ENCODE measurements at regions not wholly inside any gene's neighbourhood (a gene's known extent, or its start where the extent isn't known, plus 50 kb on each side); places are given as distances from the start of the nearest gene placed in this dataset.
"Not testable (repeated sequence)": the region's sequence is repeated elsewhere in the genome, so short reads cannot be mapped to it uniquely, and the experiment has no call there.

DNA sequence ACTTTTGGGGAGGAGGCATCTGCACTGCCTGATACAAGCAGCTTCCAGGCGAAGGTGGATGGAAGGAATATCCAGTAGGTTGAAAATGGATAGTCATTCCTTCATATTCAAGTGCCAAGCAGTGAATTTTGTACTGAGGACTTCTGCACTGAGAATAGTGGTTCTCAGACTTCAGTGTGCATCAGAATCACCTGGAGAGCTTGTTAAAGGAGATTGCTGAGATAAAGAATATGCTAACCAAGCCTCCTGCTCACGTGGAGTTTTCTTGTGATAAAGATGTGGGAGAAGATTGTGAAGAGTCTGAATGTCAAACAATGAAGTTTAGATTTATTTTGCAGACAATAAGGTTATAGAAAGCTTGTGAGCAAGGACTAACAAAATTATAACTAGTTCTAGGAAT is 97.8 kb downstream of the HFE start:
- Histone ChIP-seq H3K27me3 (no peaks in the 10 kb centered on the region), H3K4me1 (peaks cover 0 to 17% of the 10 kb centered on the region in 2 donors), H3K9me3 (no peaks in the 10 kb centered on the region), H3K27ac (no peak overlapping the region), H3K36me3 (no peaks in the 10 kb centered on the region), H3K4me3 (no peak overlapping the region)
- TF ChIP-seq, protein P1, sequence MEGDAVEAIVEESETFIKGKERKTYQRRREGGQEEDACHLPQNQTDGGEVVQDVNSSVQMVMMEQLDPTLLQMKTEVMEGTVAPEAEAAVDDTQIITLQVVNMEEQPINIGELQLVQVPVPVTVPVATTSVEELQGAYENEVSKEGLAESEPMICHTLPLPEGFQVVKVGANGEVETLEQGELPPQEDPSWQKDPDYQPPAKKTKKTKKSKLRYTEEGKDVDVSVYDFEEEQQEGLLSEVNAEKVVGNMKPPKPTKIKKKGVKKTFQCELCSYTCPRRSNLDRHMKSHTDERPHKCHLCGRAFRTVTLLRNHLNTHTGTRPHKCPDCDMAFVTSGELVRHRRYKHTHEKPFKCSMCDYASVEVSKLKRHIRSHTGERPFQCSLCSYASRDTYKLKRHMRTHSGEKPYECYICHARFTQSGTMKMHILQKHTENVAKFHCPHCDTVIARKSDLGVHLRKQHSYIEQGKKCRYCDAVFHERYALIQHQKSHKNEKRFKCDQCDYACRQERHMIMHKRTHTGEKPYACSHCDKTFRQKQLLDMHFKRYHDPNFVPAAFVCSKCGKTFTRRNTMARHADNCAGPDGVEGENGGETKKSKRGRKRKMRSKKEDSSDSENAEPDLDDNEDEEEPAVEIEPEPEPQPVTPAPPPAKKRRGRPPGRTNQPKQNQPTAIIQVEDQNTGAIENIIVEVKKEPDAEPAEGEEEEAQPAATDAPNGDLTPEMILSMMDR (IDR thresholded peaks at IDR 0.05) = no peak
- no peak for DNase-seq (ENCODE audit: low spot score)

DNA sequence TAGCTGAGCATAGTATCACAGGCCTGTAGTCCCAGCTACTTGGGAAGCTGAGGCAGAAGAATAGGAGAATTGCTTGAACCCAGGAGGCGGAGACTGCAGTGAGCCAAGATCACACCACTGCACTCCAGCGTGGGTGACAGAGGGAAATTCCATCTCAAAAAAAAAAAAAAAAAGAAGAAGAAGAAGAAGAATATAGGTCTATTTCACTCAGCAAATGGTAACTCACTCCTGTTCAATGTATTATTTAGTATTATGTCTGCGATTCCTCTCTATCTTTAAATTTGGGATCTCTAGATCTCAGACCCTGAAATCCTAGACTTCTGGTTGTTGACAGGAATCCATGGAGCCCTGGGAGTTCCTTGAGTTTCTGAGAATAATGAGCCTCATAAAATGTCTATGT is 98.6 kb downstream of the HFE start:
- TF ChIP-seq, protein P1 (IDR thresholded peaks at IDR 0.05) = no peak
- no peaks in the 10 kb centered on the region for H3K36me3 ChIP-seq
- H3K4me3 ChIP-seq = no peak overlapping the region
- H3K9me3 ChIP-seq = no peaks in the 10 kb centered on the region
- peaks cover 0 to 17% of the 10 kb centered on the region in 2 donors for H3K4me1 ChIP-seq
- no peak for DNase-seq (ENCODE audit: low spot score)
- no peaks in the 10 kb centered on the region for H3K27me3 ChIP-seq
- no peak overlapping the region for H3K27ac ChIP-seq

DNA sequence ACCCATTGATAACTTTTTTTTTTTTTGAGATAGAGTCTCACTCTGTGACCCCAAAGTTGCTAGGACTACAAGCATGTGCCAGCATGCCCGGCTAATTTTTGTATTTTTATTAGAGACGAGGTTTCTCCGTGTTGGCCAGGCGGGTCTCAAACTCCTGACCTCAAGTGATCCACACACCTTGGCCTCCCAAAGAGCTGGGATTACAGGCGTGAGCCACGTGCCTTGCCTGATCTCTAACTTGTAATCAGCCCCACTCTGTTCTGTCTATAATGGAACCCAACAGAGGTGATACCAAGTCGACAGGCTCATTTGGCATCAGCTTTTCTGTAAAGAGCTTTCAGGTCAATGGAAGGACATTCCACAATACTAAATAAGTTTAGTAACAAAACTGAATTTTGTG is 99.4 kb downstream of the HFE start:
- no peak overlapping the region for H3K4me3 ChIP-seq
- H3K9me3 ChIP-seq = no peaks in the 10 kb centered on the region
- peaks cover 0 to 17% of the 10 kb centered on the region in 2 donors for H3K4me1 ChIP-seq
- no peaks in the 10 kb centered on the region for H3K27me3 ChIP-seq
- DNase-seq (ENCODE audit: low spot score) = no peak
- no peaks in the 10 kb centered on the region for H3K36me3 ChIP-seq
- H3K27ac ChIP-seq = no peak overlapping the region
- TF ChIP-seq, protein P1 (IDR thresholded peaks at IDR 0.05) = no peak

DNA sequence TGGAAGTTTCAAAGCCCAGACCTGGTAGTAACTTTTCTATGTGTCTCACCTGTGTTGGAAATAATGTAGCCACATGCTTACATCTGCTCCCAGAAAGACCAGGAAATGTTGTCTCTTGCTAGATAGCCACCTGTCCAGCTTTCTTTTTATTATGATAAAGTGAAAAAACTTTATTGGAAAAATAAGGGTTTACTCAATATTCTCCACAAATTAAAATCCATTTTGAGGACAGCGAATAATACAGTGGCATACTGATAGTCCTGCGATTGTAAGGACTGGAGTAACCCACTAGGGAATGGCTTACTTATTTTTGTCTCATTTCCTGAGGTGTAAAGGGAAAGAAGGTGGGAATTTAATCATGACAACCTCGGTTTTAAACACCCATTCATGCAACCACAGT is 100.1 kb downstream of the HFE start:
- peaks cover 0 to 17% of the 10 kb centered on the region in 2 donors for H3K4me1 ChIP-seq
- H3K4me3 ChIP-seq = no peak overlapping the region
- H3K27me3 ChIP-seq = no peaks in the 10 kb centered on the region
- TF ChIP-seq, protein P1 (IDR thresholded peaks at IDR 0.05) = no peak
- no peaks in the 10 kb centered on the region for H3K9me3 ChIP-seq
- DNase-seq (ENCODE audit: low spot score) = no peak
- no peaks in the 10 kb centered on the region for H3K36me3 ChIP-seq
- no peak overlapping the region for H3K27ac ChIP-seq

DNA sequence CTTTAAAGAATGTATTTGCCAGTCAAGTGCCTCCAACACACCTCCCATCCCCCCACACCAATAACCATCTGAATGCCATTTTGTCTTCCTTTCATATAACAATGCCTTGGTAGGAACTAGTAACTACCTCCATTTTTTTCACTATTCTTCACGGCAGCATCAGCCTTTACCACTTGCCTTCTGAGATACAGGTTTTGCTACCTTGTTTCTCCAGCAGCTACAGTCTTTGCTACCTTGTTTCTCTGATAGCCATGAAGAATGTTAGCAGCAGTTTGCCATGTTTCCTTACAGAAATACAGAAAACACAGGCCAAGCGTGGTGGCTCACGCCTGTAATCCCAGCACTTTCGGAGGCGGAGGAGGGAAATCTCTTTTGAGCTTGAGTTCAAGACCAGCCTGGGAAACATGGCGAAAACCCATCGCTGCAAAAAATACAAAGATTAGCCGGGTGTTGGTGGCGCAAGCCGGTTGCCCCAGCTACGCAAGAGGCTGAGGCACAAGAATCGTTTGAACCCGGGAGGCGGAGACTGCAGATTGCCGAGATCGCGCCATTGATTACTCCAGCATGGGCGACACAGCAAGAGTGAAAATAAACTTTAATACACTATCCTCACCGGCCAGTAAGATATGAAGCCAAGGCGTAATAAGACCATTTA is 100.9 kb downstream of the HFE start:
- DNase-seq (ENCODE audit: low spot score) = no peak
- no peaks in the 10 kb centered on the region for H3K36me3 ChIP-seq

DNA sequence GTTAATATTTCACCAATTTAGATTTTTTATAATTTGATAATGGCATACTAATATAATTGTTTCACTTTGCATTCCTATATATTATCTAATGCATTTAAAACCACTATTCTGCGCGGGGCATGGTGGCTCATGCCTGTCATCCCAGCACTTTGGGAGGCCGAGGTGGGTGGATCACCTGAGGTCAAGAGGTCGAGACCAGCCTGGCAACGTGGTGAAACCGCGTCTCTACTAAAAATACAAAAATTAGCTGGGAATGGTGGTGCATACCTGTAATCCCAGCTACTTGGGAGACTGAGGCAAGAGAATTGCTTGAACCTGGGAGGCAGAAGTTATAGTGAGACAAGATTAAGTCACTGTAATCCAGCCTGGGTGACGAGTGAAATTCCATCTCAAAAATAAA is 104.3 kb downstream of the HFE start:
- not testable (repeated sequence) for DNase-seq (ENCODE audit: low spot score); H3K9me3 ChIP-seq; H3K27me3 ChIP-seq; H3K27ac ChIP-seq; H3K36me3 ChIP-seq; H3K4me3 ChIP-seq
- H3K4me1 ChIP-seq = peaks cover 0 to 26% of the 10 kb centered on the region in 2 donors

More for the DNA sequence above, 100.9 kb downstream of the HFE start:
- Histone ChIP-seq H3K27me3 (no peaks in the 10 kb centered on the region), H3K9me3 (no peaks in the 10 kb centered on the region), H3K4me1 (peaks cover 0 to 17% of the 10 kb centered on the region in 2 donors), H3K27ac (peak overlapping the region; percentile 82 to 83), H3K4me3 (peak overlapping the region; percentile 45 to 67)
- TF ChIP-seq, protein P1 (IDR thresholded peaks at IDR 0.05) = no peak

All from right atrium auricular region (tissue), 2 donors.